ENCODE measurements at regions not wholly inside any gene's neighbourhood (a gene's known extent, or its start where the extent isn't known, plus 50 kb on each side); places are given as distances from the start of the nearest gene placed in this dataset.

DNA sequence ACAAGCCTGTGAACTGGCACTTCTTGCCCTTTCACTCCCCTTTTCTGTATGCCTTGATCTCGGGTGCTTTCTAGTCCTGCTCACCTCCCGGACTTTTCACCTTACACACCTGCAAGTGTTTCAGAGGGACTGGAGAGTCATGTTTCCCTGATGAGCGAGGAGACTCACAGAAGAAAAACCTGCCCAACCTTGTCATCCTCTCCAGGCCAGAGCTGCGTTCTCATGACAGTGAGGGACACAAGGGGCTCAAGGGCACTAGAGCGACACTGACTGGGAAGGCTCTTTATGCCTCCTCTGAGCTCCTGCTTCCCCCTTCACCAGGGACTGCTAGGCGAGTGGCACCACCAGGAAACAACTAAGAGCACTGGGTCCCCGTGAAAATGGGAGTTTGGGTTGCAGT is 376.9 kb upstream of the RPS23 start:
- TF ChIP-seq, protein P1, sequence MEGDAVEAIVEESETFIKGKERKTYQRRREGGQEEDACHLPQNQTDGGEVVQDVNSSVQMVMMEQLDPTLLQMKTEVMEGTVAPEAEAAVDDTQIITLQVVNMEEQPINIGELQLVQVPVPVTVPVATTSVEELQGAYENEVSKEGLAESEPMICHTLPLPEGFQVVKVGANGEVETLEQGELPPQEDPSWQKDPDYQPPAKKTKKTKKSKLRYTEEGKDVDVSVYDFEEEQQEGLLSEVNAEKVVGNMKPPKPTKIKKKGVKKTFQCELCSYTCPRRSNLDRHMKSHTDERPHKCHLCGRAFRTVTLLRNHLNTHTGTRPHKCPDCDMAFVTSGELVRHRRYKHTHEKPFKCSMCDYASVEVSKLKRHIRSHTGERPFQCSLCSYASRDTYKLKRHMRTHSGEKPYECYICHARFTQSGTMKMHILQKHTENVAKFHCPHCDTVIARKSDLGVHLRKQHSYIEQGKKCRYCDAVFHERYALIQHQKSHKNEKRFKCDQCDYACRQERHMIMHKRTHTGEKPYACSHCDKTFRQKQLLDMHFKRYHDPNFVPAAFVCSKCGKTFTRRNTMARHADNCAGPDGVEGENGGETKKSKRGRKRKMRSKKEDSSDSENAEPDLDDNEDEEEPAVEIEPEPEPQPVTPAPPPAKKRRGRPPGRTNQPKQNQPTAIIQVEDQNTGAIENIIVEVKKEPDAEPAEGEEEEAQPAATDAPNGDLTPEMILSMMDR (IDR thresholded peaks at IDR 0.05), result no peak
- TF ChIP-seq, protein P2, sequence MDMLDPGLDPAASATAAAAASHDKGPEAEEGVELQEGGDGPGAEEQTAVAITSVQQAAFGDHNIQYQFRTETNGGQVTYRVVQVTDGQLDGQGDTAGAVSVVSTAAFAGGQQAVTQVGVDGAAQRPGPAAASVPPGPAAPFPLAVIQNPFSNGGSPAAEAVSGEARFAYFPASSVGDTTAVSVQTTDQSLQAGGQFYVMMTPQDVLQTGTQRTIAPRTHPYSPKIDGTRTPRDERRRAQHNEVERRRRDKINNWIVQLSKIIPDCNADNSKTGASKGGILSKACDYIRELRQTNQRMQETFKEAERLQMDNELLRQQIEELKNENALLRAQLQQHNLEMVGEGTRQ (CRISPR knock-in tag; IDR thresholded peaks at IDR 0.05), result no peak
- TF ChIP-seq, protein P3, sequence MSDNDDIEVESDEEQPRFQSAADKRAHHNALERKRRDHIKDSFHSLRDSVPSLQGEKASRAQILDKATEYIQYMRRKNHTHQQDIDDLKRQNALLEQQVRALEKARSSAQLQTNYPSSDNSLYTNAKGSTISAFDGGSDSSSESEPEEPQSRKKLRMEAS (CRISPR knock-in tag; IDR thresholded peaks at IDR 0.05), result no peak
- TF ChIP-seq, protein P4, sequence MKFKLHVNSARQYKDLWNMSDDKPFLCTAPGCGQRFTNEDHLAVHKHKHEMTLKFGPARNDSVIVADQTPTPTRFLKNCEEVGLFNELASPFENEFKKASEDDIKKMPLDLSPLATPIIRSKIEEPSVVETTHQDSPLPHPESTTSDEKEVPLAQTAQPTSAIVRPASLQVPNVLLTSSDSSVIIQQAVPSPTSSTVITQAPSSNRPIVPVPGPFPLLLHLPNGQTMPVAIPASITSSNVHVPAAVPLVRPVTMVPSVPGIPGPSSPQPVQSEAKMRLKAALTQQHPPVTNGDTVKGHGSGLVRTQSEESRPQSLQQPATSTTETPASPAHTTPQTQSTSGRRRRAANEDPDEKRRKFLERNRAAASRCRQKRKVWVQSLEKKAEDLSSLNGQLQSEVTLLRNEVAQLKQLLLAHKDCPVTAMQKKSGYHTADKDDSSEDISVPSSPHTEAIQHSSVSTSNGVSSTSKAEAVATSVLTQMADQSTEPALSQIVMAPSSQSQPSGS (CRISPR knock-in tag; IDR thresholded peaks at IDR 0.05; ENCODE audit: borderline replicate concordance, low read depth), result no peak
- TF ChIP-seq, protein P5, sequence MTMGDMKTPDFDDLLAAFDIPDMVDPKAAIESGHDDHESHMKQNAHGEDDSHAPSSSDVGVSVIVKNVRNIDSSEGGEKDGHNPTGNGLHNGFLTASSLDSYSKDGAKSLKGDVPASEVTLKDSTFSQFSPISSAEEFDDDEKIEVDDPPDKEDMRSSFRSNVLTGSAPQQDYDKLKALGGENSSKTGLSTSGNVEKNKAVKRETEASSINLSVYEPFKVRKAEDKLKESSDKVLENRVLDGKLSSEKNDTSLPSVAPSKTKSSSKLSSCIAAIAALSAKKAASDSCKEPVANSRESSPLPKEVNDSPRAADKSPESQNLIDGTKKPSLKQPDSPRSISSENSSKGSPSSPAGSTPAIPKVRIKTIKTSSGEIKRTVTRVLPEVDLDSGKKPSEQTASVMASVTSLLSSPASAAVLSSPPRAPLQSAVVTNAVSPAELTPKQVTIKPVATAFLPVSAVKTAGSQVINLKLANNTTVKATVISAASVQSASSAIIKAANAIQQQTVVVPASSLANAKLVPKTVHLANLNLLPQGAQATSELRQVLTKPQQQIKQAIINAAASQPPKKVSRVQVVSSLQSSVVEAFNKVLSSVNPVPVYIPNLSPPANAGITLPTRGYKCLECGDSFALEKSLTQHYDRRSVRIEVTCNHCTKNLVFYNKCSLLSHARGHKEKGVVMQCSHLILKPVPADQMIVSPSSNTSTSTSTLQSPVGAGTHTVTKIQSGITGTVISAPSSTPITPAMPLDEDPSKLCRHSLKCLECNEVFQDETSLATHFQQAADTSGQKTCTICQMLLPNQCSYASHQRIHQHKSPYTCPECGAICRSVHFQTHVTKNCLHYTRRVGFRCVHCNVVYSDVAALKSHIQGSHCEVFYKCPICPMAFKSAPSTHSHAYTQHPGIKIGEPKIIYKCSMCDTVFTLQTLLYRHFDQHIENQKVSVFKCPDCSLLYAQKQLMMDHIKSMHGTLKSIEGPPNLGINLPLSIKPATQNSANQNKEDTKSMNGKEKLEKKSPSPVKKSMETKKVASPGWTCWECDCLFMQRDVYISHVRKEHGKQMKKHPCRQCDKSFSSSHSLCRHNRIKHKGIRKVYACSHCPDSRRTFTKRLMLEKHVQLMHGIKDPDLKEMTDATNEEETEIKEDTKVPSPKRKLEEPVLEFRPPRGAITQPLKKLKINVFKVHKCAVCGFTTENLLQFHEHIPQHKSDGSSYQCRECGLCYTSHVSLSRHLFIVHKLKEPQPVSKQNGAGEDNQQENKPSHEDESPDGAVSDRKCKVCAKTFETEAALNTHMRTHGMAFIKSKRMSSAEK (CRISPR knock-in tag; IDR thresholded peaks at IDR 0.05; ENCODE audit: borderline replicate concordance), result no peak
- no peak for TF ChIP-seq NR1H2 (CRISPR knock-in tag; IDR thresholded peaks at IDR 0.05)
